ENCODE measurements at regions not wholly inside any gene's neighbourhood (a gene's known extent, or its start where the extent isn't known, plus 50 kb on each side); places are given as distances from the start of the nearest gene placed in this dataset.
"Not testable (repeated sequence)": the region's sequence is repeated elsewhere in the genome, so short reads cannot be mapped to it uniquely, and the experiment has no call there.

DNA sequence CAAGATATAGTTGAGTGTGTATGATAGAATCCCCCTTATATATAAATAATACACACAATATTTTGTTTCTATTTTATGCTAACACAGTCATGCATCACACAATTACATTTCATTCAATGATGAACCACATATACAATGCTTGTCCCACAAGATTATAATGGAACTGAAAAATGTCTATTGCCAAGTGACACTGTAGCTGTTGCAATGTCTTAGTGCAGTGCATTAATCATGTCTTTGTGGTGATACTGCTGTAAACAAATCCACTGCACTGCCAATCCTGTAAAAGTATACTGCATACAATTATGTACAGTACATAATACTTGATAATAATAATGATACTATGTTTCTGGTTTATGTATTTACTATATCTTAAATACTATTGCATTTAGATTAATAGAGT lies 512.1 kb upstream of the CNTN3 start:
- no peak for DNase-seq (ENCODE audit: low spot score)

- DNase-seq (ENCODE audit: low spot score): no peak
Measured at GRCh38 chr3:75129101-75129500, 514.6 kb upstream of the CNTN3 start.

GRCh38 chr3:75136100-75136897 lies 521.8 kb upstream of the CNTN3 start:
- no peak for DNase-seq (ENCODE audit: low spot score)

GRCh38 chr3:75138345-75138744 lies 523.9 kb upstream of the CNTN3 start:
- DNase-seq (ENCODE audit: low spot score): no peak

GRCh38 chr3:75140904-75141615 lies 523.1 kb upstream of the FRG2C start:
- DNase-seq (ENCODE audit: low spot score): no peak

DNA sequence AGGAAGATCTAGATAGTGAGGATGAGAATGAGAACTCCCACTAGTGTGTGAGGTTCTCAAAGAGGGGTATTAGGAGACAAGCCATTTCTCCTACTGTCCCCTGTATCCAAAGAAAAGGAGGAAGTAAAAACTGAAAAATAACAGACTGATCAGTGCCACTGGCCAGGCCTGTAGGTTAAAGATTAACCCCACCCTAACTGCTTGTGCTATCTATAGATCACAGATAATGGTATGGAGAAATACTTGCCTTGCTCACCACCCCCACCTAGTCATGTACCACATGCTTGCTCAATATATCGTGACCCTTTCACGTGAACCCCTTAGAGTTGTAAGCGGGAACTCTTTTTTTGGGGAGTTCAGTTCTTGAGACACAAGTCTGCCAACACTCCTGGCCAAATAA lies 519.7 kb upstream of the FRG2C start:
- DNase-seq (ENCODE audit: low spot score): no peak

DNA sequence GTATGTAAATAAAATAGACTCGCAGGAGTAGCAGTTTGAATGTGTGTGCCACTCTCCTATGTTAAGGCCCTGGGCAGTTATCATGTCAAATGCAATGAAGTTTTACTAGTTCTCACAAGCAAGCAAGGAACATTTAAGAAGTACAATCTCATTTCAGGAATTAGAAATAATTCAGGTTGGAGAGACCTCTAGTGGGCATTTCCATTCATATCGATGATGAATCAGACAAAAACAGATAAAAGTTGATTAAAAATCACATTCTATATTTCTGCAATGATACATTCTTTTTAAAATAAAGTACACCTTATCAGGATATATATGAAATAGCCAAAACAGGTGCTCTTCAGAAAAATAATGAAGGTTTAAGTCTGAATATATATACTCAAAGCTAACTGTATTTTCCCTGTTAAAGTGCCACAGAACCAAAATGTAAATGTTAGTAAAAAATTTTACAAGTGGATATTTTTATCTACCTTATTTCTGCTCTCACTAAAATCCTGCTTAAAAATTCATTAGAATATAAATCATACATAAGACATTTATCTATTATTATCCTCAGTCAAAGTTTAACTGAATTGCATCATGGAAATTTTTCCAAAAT lies 492.4 kb upstream of the FRG2C start:
- peak; percentile 23 for DNase-seq (ENCODE audit: low spot score)

DNA sequence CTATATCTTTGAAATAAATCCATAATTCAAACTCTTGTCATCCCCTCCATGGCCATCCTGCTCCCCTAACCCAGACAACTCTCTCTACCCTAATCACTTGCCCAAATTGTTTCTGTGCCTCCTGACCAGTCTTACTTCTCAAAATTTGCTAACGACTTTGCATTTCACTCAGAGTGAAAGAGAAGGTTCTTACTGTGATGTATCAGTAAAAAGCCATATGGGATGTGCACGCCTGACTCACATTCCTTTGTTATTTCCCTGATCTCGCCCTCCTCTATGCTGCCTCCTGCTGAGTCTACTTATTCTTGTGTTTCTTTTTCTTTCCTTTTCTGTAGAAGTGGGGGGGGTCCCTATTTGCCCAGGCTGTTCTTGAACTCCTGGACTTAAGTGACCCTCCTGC lies 487.2 kb upstream of the FRG2C start:
- no peak for DNase-seq (ENCODE audit: low spot score)

- no peak for DNase-seq (ENCODE audit: low spot score)
Measured at GRCh38 chr3:75180235-75180944, 483.7 kb upstream of the FRG2C start.

DNA sequence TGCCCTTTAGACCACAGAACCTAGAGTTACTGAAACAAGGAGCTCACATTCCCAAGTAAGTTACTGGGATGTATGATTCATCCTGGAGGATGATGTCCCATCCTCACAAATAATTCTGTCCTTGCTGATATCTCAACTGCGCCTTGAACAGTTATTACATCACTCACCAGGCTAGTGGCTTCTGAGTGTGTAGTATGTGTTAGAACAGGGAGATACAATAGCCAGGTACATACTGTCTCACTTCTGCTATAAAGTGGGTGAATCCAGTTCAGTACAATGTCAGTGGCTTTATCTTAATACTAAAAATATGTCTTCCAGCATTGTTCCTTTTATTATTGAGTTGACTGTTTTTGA lies 483.2 kb upstream of the FRG2C start:
- DNase-seq (ENCODE audit: low spot score): peak; percentile 7

DNA sequence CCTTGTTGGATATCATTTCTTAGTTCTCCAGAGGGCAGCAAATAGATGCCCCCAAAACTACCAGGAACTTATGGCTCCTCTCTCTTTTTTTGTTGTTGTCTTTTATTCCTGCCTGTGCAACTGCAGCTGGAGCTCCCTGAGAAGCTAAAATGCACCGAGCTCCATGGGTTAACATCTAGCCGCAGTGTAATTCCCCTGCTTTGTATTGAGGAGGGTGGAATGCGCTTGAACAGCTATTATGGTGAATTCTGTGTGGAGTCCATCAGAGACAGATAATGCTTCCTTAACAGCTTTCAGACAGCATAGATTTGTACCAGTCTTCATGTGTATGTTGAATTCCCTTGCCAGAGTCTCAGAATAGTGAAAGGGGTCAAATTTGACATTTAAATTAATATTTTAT lies 475.2 kb upstream of the FRG2C start:
- DNase-seq (ENCODE audit: low spot score): no peak

DNA sequence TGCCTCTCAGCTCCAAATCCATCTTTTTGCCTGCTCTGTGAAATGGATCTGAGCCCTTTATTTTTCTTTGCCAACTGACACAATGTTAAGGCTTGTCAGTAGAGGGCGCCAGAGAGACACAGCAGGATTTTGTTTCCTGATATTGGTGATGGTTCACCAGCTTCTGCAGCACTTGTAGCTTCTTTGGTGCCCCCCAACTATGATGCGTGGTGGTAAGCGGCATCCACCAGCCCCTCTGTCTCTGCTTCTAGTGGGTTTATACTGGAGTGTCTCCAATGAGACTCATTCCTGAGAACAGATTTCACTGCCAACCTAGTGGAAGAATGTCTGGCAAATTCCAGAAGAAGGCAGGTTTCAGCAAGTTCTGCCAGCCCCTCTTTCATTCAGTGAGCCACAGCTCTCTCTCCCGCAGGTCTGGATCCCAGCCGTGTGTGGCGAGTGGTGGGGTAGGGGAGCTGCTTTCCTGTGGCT lies 471.9 kb upstream of the FRG2C start:
- peak; percentile 57 for DNase-seq (ENCODE audit: low spot score)

- no peak for DNase-seq (ENCODE audit: low spot score)
Measured at GRCh38 chr3:75193797-75194196, 470.3 kb upstream of the FRG2C start.

DNA sequence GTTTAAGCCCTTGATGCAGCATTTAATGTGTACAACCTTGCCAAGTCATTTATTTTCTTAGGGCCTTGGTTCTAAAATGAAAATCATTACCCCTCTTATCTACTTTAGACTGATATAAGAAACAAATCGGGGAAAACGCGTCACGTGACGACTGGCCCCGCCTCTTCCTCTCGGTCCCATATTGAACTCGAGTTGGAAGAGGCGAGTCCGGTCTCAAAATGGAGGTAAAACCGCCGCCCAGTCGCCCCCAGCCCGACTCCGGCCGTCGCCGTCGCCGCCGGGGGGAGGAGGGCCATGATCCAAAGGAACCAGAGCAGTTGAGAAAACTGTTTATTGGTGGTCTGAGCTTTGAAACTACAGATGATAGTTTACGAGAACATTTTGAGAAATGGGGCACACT lies 449.8 kb upstream of the FRG2C start:
- not testable (repeated sequence) for DNase-seq (ENCODE audit: low spot score)

- DNase-seq (ENCODE audit: low spot score): no peak
Measured at GRCh38 chr3:75218577-75218976, 445.6 kb upstream of the FRG2C start.

DNA sequence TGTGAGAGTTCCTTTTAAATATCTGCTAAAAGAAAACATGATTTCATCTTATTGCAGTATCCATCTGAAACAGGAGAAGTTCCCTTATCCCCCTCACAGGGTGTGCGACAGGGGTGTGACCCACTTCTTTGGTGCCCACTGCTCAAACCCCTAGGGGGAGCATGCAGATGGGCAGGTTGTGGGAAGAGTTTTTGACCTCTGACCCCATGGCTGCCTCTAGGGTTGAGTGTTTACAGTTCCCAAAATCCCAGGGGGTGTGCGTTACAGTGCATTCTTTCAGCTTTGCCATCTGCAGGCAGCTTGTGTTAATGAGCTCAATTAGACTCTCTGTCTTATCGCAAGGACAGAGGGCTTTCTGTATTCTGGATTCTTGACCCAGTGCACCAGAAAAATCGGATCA lies 443.2 kb upstream of the FRG2C start:
- DNase-seq (ENCODE audit: low spot score): no peak

DNA sequence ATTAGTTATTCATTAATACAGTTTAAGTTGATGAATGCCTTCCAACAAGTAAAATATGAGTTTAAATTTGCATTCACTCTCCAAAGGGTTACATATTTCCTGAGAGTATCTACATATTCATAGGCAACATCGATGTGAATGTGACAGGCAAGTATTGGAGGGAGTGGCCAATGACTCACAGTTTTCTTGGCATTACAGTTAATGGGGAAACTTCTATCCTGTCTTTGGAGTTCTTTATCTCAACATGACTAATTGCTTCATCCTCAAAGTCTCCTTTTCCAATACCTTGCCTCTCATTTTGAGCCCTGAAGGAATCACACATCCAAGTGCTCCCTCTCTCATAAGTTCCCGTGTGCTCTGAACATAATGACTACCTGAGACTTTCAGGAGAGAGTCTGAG lies 439.7 kb upstream of the FRG2C start:
- no peak for DNase-seq (ENCODE audit: low spot score)

DNA sequence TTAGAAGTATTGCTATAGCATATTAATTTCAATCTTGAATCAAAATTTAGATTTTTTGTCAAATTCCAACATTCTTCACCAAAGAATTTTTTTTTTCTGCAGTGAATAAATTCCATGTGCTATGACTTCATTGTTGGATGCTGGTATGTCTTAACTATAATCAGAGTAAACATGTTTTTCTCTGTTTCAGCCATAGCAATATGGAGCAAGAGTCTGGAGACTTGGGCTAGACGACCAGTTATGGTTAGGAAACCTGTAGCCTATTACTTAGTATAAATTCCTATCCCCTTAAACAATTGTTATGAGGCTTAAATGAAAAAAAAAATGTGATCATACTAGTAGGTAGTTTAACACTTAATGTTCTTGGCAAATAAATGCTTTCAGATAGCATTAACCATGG lies 431.9 kb upstream of the FRG2C start:
- no peak for DNase-seq (ENCODE audit: low spot score)

DNA sequence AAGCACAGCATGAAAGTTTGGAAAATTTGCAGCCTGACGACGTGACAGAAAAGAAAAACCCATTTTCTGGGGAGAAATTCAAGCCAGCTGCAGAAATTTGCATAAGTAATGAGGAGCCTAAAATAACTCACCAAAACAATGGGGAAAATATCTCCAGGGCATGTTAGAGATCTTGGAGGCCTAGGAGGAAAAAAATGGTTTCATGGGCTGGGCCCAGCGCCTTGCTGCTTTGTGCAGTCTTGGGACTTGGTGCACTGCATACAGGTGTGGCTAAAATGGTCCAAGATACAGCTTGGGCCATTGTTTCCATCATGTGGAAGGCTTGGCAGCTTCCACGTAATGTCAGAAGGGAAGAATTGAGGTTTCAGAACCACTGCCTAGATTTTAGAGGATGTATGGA lies 428.5 kb upstream of the FRG2C start:
- DNase-seq (ENCODE audit: low spot score): no peak

DNA sequence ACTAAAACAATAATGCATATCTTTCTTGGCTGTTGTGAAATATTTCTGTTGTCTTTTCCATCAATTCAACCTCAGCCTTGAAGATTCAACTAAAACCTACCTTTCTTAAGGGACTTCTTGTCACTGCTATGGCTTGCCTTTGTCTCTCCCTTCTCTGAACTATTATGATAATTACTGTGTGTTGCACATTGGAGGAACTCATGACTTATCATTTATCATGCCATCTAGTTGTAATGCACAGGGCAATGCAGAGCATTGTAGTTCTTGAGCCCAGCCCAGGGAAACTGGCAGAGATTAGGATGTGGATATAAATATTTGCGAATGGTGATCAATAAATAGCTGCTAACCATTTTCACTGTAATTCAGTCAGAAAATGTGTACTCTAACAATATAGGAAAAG lies 427.1 kb upstream of the FRG2C start:
- DNase-seq (ENCODE audit: low spot score): peak; percentile 41

DNA sequence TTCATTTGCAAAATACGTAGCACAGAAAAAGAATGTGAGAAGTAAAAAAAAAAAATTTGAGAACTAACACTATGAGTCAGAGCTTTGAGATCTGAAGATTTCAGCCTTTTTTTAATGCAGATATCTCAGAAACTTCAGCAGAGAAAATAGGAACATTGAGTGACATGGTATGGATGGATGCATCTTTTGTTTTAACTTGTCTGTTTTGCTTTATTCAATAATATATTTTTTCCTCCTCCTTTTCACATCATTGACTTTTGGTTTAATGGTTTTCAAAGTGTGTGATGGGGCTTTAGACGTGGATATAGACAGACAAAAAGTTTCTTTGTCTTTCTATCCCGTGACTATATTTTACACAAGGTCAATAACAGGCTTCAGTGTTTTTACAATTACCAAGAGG lies 426.7 kb upstream of the FRG2C start:
- DNase-seq (ENCODE audit: low spot score): peak; percentile 70

GRCh38 chr3:75241226-75241962 lies 422.7 kb upstream of the FRG2C start:
- not testable (repeated sequence) for DNase-seq (ENCODE audit: low spot score)

All from COLO829 (cell line).